K562 (cell line): ENCODE measurements at regions not wholly inside any gene's neighbourhood (a gene's known extent, or its start where the extent isn't known, plus 50 kb on each side); places are given as distances from the start of the nearest gene placed in this dataset.

Source experiments
- ATAC-seq: fragments of 200-7000 bp; cut with Tn5 transposase; 3 replicates; pipeline ENCODE4 v1.9.1; 2020; ENCODE audit warnings: moderate library complexity
- BruUV-seq: library from RNA; stranded (reverse); fragments of 400-500 nt; replicated peaks from 2 replicates; lab custom pipeline; 2021; lab: Mats Ljungman, UMichigan
- CTCF ChIA-PET: fragments of 300-600 bp; formaldehyde crosslinking; extraction: SDS; loops from one replicate; lab custom pipeline; 2021; ENCODE audit warnings: low intra/inter-chr PET ratio; lab: Yijun Ruan, JAX
- POLR2A ChIA-PET: fragments of 300-600, 350-650 bp; sonication (Branson Sonifier 250); formaldehyde crosslinking; extraction: SDS; loops from one replicate; lab custom pipeline; 2021; ENCODE audit warnings: antibody characterized with exemption, inconsistent platforms; lab: Yijun Ruan, JAX
- DNase-seq, 4 experiments: peaks; one replicate each; pipeline versions ENCODE4 v3.0.0 to v3.0.0-alpha.2; 2011 to 2018; ENCODE audit warnings: low spot score in 3 of 4, mixed read lengths in 3 of 4; ENCODE audit errors: extremely low read depth in 1 of 4
- FAIRE-seq: peaks from 2 replicates; lab custom pipeline; 2011; peaks lifted over from hg19 to GRCh38; lab: Jason Lieb, UNC
- H2AFZ ChIP-seq: 2 replicates; pipeline ENCODE4 v1.6.0; 2011; ENCODE audit warnings: low read depth, low read length, control low read depth, inconsistent platforms
- H3K27ac ChIP-seq: fragments of 200-600 bp; 3 replicates; pipeline ENCODE4 v1.8.0; 2011; ENCODE audit warnings: low read depth, mild to moderate bottlenecking, control low read depth, inconsistent platforms, low read length, moderate library complexity, mixed read lengths; ENCODE audit errors: extremely low read depth
- H3K27me3 ChIP-seq, 2 experiments: fragments of 300-600 bp in 1 of 2; 2 replicates in 1 of 2; 3 replicates in 1 of 2; pipeline versions ENCODE4 v1.6.0 to v1.8.0; 2011; ENCODE audit warnings: inconsistent platforms in 2 of 2, low read length in 2 of 2, mild to moderate bottlenecking in 1 of 2, mixed read lengths in 1 of 2, moderate library complexity in 1 of 2; ENCODE audit not compliant: control insufficient read depth in 2 of 2, insufficient read depth in 2 of 2
- H3K36me3 ChIP-seq: fragments of 300-600 bp; 3 replicates; pipeline ENCODE4 v1.8.0; 2011; ENCODE audit warnings: mild to moderate bottlenecking, low read length, inconsistent platforms; ENCODE audit not compliant: control insufficient read depth, insufficient read depth
- H3K4me1 ChIP-seq, 2 experiments: fragments of 200-600 bp in 1 of 2; replicated peaks in 1 of 2; 2 replicates in 1 of 2; 3 replicates in 1 of 2; pipeline versions ENCODE4 v1.5.1 to v1.8.0; 2011; ENCODE audit warnings: inconsistent platforms in 2 of 2, low read length in 2 of 2, mild to moderate bottlenecking in 1 of 2, mixed read lengths in 1 of 2, moderate library complexity in 1 of 2; ENCODE audit not compliant: control insufficient read depth in 2 of 2, insufficient read depth in 2 of 2
- H3K4me2 ChIP-seq: 2 replicates; pipeline ENCODE4 v1.6.1; 2011; ENCODE audit warnings: low read length, control low read depth, inconsistent platforms, mixed read lengths; ENCODE audit not compliant: insufficient read depth
- H3K4me3 ChIP-seq: fragments of 200-600 bp; sonication (generic), shearing (Covaris generic); 2 replicates; pipeline ENCODE4 v1.5.1; 2016; ENCODE audit warnings: control low read depth, inconsistent platforms
- H3K79me2 ChIP-seq: fragments of 200-600 bp; 3 replicates; pipeline ENCODE4 v1.8.0; 2011; ENCODE audit warnings: low read length, inconsistent platforms; ENCODE audit not compliant: control insufficient read depth, insufficient read depth
- H3K9ac ChIP-seq, 2 experiments: 2 replicates each; pipeline versions ENCODE4 v1.6.0 to v1.6.1; 2011; ENCODE audit warnings: low read depth in 2 of 2, low read length in 2 of 2, control low read depth in 1 of 2, inconsistent platforms in 1 of 2, mild to moderate bottlenecking in 1 of 2, mixed read lengths in 1 of 2; ENCODE audit not compliant: insufficient read depth in 1 of 2
- H3K9me1 ChIP-seq: one replicate; pipeline ENCODE4 v1.6.0; 2011; ENCODE audit warnings: inconsistent platforms, mild to moderate bottlenecking, low read length, moderate library complexity; ENCODE audit not compliant: control insufficient read depth, insufficient read depth
- H3K9me3 ChIP-seq: replicated peaks from 2 replicates; pipeline ENCODE4 v1.5.1; 2011; ENCODE audit warnings: low read depth, low read length, inconsistent platforms; ENCODE audit not compliant: control insufficient read depth, insufficient read depth
- H4K20me1 ChIP-seq: replicated peaks from 2 replicates; pipeline ENCODE4 v1.6.1; 2011; ENCODE audit warnings: low read length, inconsistent platforms, mixed read lengths; ENCODE audit not compliant: control insufficient read depth, insufficient read depth
- ARID1B ChIP-seq: fragments of 450-650 bp; IDR thresholded peaks from 2 replicates; pipeline ENCODE4 v1.6.1; 2016; ENCODE audit warnings: antibody characterized with exemption, mild to moderate bottlenecking, inconsistent platforms
- COPS2 ChIP-seq: fragments of 450-650 bp; conservative IDR thresholded peaks from 2 replicates; pipeline ENCODE4 v1.6.1; 2016; ENCODE audit warnings: mild to moderate bottlenecking, moderate library complexity
- DDX20 ChIP-seq: fragments of 450-650 bp; IDR thresholded peaks from 2 replicates; pipeline ENCODE4 v1.6.1; 2016; ENCODE audit warnings: missing genetic modification characterization, low read depth, mild to moderate bottlenecking, missing compliant biosample characterization, moderate library complexity
- ESRRA ChIP-seq: fragments of 450-650 bp; IDR thresholded peaks from 2 replicates; pipeline ENCODE4 v1.6.1; 2014; ENCODE audit warnings: low read depth, mild to moderate bottlenecking, moderate library complexity, borderline replicate concordance
- HDAC1 ChIP-seq, 2 experiments: fragments of 450-650 bp; IDR thresholded peaks; 2 replicates each; pipeline ENCODE4 v1.6.1; 2016 to 2017; ENCODE audit warnings: inconsistent platforms in 1 of 2, mild to moderate bottlenecking in 1 of 2, moderate library complexity in 1 of 2
- KAT2B ChIP-seq: IDR thresholded peaks from one replicate; pipeline ENCODE4 v1.6.1; 2012; ENCODE audit warnings: low read depth, mild to moderate bottlenecking, control low read depth, inconsistent platforms, low read length, moderate library complexity
- NBN ChIP-seq: fragments of 450-650 bp; IDR thresholded peaks from 2 replicates; pipeline ENCODE4 v1.6.1; 2016; ENCODE audit warnings: low read depth, mild to moderate bottlenecking
- NR2C2 ChIP-seq, 2 experiments: fragments of 200-800 bp in 1 of 2; sonication (Bioruptor generic) in 1 of 2; sonication (generic) in 1 of 2; formaldehyde crosslinking in 1 of 2; IDR thresholded peaks; 2 replicates each; pipeline versions ENCODE4 v1.6.1 to v1.8.0; 2016 to 2022; ENCODE audit warnings: mild to moderate bottlenecking in 1 of 2, missing compliant biosample characterization in 1 of 2, missing genetic modification characterization in 1 of 2, missing genetic modification reagents in 1 of 2
- PATZ1 ChIP-seq: fragments of 250-450 bp; sonication (Bioruptor Pico); IDR thresholded peaks from 2 replicates; pipeline ENCODE4 v1.5.0; 2020; ENCODE audit warnings: mild to moderate bottlenecking, borderline replicate concordance
- PRDM10 ChIP-seq: fragments of 450-650 bp; IDR thresholded peaks from 2 replicates; pipeline ENCODE4 v1.6.1; 2018; ENCODE audit not compliant: partially characterized antibody
- SMARCE1 ChIP-seq: fragments of 450-650 bp; IDR thresholded peaks from 2 replicates; pipeline ENCODE4 v1.7.1; 2016; ENCODE audit warnings: mild to moderate bottlenecking
- USF1 ChIP-seq: sonication (generic); formaldehyde crosslinking; IDR thresholded peaks from 2 replicates; pipeline ENCODE4 v1.9.0; 2022; ENCODE audit warnings: mild to moderate bottlenecking, missing genetic modification reagents
- ZNF146 ChIP-seq: IDR thresholded peaks from one replicate; pipeline ENCODE4 v1.6.1; 2018; ENCODE audit warnings: missing compliant biosample characterization; ENCODE audit not compliant: unreplicated experiment
- WGBS: fragments of 100-300 bp; shearing (Covaris generic); methylation state at CpG from one replicate; pipeline ENCODE4 v1.1.6; 2016; ENCODE audit warnings: low coverage, mixed read lengths; ENCODE audit not compliant: insufficient coverage; ENCODE audit errors: missing lambda C conversion rate; 5-methylcytosine and 5-hydroxymethylcytosine counted together
- in situ Hi-C: fragments of 300-500 bp; cut with MboI; formaldehyde crosslinking; loops from 4 replicates; pipeline ENCODE4 v1.15.0; 2018; ENCODE audit warnings: inconsistent platforms, mixed read lengths
- intact Hi-C: fragments of 100-400 bp; cut with micrococcal nuclease; formaldehyde crosslinking; loops from 2 replicates; pipeline ENCODE4 v1.14.2; 2022
- TF ChIP-seq, protein P1 (sequence below): fragments of 450-650 bp; IDR thresholded peaks from 2 replicates; pipeline ENCODE4 v1.6.1; 2016; ENCODE audit warnings: low read depth, mild to moderate bottlenecking, moderate library complexity

DNA sequence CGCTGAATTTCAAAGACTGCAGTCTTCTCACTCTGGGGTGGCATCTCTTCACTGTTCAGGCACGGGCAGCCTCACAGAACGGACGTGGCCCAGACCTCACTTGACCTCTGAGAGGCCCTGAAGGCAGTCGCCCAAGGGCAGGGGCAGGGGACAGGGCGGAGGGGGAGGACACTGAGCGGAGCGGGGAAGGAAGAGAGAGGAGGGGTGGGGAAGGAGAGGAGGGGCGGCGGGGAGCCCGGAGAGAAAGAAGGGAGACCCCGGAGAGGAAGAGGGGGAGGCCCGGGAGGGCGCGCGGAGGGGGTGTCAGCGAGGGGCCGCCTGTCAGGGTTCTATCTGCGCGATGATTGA lies 58.7 kb upstream of the COMTD1 start:
- ChIA-PET CTCF (interaction anchor here (0.6 kb wide), 1 partner anchor 58 kb away, joined by 7 read pairs; no protein-coding TSS in a partner anchor), POLR2A (interaction anchor here (1.4 to 1.7 kb wide), 2 partner anchors 8 to 37 kb away, joined by 3 to 4 read pairs; no protein-coding TSS in a partner anchor)
- H3K79me2 ChIP-seq = no peaks in the 10 kb centered on the region
- peaks cover 11 to 21% of the 10 kb centered on the region in 2 experiments for H3K4me1 ChIP-seq
- H3K9me3 ChIP-seq = no peaks in the 10 kb centered on the region
- 10% methylated on average over 8 of the region's 20 CpGs for WGBS
- FAIRE-seq (no peak), ATAC-seq (peak; percentile 53), DNase-seq (peak in 1 of 4 experiments; percentile 29)
- H3K4me2 ChIP-seq = peak overlapping the region; percentile 79
- H3K27ac ChIP-seq = no peak overlapping the region
- intact Hi-C loops = no loop called here
- no peaks in the 10 kb centered on the region for H3K9me1 ChIP-seq
- peak overlapping the region; percentile 57 for H3K4me3 ChIP-seq
- no peaks in the 10 kb centered on the region for H3K36me3 ChIP-seq
- BruUV-seq = no TSS peak
- peak overlapping the region; percentile 88 for H2AFZ ChIP-seq
- peaks cover 13 to 38% of the 10 kb centered on the region in 2 experiments for H3K27me3 ChIP-seq
- H3K9ac ChIP-seq = peak overlapping the region in 1 of 2 experiments; percentile 88; a peak in 2 of 4 replicates
- no peaks in the 10 kb centered on the region for H4K20me1 ChIP-seq
- in situ Hi-C loops = no loop called here
- TF ChIP-seq NBN (0 out of 2 replicates have a peak, but pooled peaks have one; percentile 31), ZNF146 (CRISPR knock-in tag) (no peak), DDX20 (tag) (no peak), COPS2 (no peak), SMARCE1 (peak; percentile 47; the same call in 1 of the 2 replicates), NR2C2 (CRISPR knock-in tag; IDR thresholded peaks at IDR 0.05) (no peak), NR2C2 (tag; IDR thresholded peaks at IDR 0.05) (0 out of 2 replicates have a peak, but pooled peaks have one; percentile 42), PATZ1 (CRISPR knock-in tag) (no peak), HDAC1 (IDR thresholded peaks at IDR 0.05) (no peak), ARID1B (0 out of 2 replicates have a peak, but pooled peaks have one; percentile 6), PRDM10 (no peak), ESRRA (0 out of 2 replicates have a peak, but pooled peaks have one; percentile 19), KAT2B (no peak), USF1 (CRISPR knock-in tag) (no peak)
- TF ChIP-seq, protein P1, sequence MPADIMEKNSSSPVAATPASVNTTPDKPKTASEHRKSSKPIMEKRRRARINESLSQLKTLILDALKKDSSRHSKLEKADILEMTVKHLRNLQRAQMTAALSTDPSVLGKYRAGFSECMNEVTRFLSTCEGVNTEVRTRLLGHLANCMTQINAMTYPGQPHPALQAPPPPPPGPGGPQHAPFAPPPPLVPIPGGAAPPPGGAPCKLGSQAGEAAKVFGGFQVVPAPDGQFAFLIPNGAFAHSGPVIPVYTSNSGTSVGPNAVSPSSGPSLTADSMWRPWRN = no peak
